Stimulated activated CD4-positive, alpha-beta T cell treated with anti-CD3 and anti-CD28 coated beads, Interleukin-15, amount 100 ng/mL, for 48 hours (primary cell): ENCODE measurements at regions not wholly inside any gene's neighbourhood (a gene's known extent, or its start where the extent isn't known, plus 50 kb on each side); places are given as distances from the start of the nearest gene placed in this dataset.

Experiments used
- DNase-seq, 2 donors: peaks; one replicate each; pipeline ENCODE4 v3.0.0-alpha.2; 2020; ENCODE audit warnings: low read depth in 2 of 2

GRCh38 chr6:118761645-118762044 lies 110.3 kb upstream of the CEP85L start:
- DNase-seq: no peak

DNA sequence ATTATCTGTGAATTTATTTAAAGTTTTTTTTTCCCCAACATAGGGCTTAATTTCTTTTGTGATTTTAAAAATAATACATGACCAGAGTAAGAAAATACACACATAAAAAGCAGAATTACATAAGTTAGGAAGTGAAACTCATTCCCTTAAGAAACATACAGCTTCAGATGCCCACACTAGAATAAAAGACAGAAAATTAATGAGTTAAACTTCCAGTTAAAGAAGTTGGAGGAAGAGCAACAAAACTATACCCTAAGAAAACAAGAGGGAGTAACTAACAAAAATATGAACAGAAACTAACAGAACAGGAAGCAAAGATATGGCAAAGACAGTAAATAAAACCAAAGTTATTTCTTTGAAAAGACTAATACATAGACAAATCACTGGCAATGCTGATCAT lies 107.6 kb upstream of the CEP85L start:
- no peak for DNase-seq

DNA sequence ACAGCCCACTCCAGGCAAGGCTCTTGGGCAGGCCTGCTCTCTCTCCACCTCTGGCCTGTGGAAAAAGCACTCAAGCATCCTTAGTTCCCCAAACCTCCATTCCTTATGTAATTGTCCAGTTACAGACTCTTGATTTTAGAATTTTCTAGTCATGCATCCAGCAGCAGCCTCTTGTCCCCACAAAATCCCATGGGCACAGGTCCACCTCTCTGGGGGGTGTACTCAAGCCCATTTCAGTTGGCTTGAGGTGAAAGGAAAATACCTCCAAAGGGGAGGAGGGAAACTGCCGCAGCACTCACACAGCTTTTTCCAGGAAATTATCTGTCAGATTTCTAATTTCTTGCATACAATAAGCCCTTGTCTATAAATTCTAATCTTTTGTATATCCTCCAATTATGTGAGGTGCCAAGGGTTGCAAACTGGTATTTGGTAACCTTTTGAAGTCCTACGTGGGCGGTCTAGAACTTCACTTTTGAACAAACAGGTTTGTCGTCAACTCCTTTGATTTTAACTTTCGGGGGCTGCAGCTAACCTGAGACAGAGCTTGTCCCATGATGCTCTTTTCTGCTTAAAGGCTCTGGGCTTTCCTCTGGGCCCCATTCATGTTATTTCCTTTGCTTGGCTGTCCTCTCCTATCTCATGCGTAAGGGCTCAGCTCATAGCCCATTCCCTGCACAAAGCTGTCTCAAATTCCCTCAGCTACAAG lies 104.7 kb upstream of the CEP85L start:
- DNase-seq: no peak

DNA sequence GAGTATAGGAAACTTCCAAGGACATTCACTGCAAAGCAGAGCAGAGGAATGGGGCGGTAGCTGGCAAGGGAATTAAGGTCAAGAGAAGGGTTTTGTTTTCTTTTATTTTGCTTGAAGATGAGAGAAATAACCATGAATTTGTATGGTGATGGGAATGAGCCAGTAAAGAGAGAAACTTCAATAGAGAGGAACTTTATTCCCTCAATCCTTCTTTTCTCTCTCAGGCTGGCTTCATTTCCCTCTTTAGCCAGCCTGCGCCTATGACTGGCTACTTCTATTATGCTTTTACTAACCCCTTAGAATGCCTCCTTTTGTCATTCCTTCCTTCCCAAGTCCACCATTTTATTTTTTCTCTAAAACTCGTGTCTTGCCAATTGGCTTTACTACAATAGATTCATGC lies 101.4 kb upstream of the CEP85L start:
- DNase-seq: no peak

GRCh38 chr6:118751072-118751471 lies 99.7 kb upstream of the CEP85L start:
- no peak for DNase-seq

- no peak for DNase-seq
Measured at GRCh38 chr6:118750143-118750542, 98.8 kb upstream of the CEP85L start.

- DNase-seq: no peak
Measured at GRCh38 chr6:118748311-118749062, 97.1 kb upstream of the CEP85L start.

DNA sequence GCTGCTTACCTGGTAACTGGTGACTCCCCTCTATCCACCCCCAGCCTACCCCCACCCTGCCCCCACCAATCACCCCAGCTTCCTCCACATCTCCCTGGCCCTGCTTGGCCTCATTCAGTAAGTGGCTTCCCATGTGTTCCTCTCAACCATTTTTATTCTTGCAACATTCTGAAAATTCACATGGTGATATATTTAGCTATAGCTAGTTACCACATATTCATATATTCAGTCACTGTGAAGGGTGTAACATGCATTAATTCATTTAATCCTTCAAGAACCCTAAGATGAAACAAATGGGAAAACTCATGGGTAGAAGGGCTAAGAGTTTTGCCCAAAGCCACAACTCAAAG lies 95.4 kb upstream of the CEP85L start:
- DNase-seq: no peak

GRCh38 chr6:118746145-118746824 lies 94.9 kb upstream of the CEP85L start:
- no peak for DNase-seq

- DNase-seq: no peak
Measured at GRCh38 chr6:118745156-118745555, 93.8 kb upstream of the CEP85L start.

DNA sequence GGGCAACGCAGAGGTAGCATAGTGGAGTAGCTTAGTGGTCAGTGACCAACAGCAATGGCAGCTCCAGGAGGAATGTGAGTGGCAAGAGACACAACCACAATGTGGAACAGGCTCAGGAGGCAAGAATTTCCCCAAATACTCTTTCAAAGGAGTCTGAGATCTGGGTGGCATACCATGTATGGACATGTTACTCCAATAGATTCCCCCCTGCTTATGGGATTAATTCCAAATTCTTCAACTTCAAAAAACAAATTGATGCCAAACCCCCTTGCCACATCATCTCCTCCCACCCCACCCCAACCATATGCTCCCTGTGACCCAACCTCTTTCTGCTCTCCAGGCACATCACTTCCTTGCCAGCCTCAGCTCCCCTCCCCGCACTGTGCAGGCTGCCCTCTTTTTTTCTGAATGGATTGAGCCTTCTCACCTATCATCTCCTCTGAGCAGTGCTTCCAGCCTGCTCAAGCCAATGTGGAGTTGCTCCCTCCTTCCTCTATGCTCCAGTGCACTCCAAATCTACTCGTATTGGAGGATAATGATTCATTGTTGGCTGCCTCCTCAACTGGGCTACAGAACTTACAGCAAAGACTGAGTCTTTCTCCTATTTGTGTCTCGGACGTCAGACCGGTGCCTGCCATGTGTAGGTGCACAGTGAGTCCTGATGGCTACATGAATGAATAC lies 93.0 kb upstream of the CEP85L start:
- DNase-seq: no peak

- DNase-seq: no peak
Measured at GRCh38 chr6:118743746-118744145, 92.4 kb upstream of the CEP85L start.

GRCh38 chr6:118740372-118740771 lies 89.0 kb upstream of the CEP85L start:
- no peak for DNase-seq

DNA sequence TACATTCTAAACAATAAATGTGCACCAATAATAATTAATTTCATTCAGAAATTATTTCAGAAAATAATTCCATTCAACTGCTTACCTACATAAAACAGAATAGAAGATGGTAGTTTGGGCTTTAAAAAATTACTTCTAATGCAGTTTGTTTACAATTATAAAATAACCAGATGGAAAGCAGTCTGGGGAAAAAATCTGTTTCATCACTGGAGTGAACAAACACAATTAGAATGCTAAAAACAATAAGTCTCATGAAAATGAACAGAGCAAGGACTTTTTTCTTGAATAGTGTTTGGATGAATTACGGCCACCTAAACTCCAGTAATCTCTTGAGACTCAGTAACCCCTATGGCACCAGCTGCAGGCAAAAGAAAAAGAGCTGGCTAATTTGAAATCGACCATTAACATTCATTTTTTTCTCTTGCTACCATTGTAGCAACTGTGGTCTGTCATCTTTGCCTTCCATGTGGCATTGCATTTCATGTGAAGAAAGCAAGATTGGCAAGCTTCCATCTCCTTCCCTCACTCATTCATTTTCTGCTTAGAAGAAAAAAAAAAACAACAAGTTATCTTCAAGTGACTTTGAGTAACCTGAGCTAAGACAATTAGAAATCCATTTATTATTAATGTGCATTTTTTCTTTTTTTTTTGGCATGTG lies 88.4 kb upstream of the CEP85L start:
- no peak for DNase-seq

- DNase-seq: no peak
Measured at GRCh38 chr6:118736440-118736839, 85.0 kb upstream of the CEP85L start.

GRCh38 chr6:118735320-118735719 lies 83.9 kb upstream of the CEP85L start:
- no peak for DNase-seq

DNA sequence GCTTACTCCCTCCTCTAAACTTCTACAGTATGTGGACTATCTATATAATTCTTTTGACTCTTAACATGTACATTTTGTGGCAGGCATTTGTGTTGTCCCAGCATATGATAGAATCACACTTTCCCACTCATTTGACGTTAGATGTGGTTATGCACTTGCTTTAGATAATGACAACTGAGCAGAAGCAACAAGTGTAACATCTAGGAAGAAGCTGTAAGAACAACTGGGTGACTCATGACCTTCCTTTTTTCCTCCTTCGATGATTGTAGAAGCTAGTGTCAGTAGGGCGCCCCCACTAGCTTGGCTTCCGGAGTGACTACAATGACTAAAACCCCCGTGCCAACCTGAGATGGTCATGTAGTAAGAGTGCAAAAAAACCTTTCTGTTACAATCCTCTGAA lies 74.6 kb upstream of the CEP85L start:
- DNase-seq: peak; percentile 67 to 71

DNA sequence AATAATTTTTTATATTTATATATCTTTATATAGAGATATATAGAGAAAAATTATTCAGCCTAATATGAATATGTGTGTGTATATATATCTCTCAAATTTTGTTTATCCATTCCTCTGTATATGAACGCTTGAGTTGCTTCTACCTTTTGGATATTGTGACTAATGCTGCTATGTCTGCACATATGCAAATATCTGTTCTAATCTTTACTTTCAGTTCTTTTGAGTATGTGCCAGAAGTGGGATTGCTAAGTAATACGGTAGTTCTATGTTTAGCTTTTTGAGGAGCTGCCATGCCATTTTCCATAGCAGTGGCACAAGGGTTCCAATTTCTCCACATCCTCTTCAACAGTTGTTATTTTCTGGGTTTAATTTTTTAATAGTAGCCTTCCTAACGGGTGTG lies 72.8 kb upstream of the CEP85L start:
- no peak for DNase-seq

- no peak for DNase-seq
Measured at GRCh38 chr6:118722829-118723813, 71.7 kb upstream of the CEP85L start.

DNA sequence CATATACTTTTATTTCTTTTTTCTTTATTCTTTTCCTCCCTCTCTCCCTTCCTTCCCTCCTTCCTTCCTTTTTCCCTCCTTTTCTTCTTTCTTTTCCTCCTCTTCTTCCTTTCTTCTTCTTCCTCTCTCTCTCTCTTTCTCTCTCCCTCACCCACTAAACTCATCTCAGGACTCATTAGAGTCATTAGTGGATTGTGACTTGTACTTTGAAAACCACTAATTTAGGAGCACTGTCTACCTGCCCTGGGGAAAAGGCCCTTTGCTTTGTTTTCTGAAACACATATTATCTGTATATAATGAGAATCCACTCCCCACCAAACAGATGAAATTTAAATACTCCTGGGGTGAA lies 68.7 kb upstream of the CEP85L start:
- no peak for DNase-seq
